OCI-LY7 (cell line): ENCODE measurements at regions not wholly inside any gene's neighbourhood (a gene's known extent, or its start where the extent isn't known, plus 50 kb on each side); places are given as distances from the start of the nearest gene placed in this dataset.

Experiments
- BruUV-seq: library from RNA; stranded (reverse); fragments of 400-500 nt; replicated peaks from 2 replicates; lab custom pipeline; 2021; lab: Mats Ljungman, UMichigan
- CTCF ChIA-PET: fragments of 300-600 bp; sonication (Branson Sonifier 250); formaldehyde crosslinking; loops from one replicate; lab custom pipeline; 2022; ENCODE audit warnings: antibody characterized with exemption; ENCODE audit not compliant: unreplicated experiment; lab: Charles Lee
- POLR2A ChIA-PET: fragments of 300-600 bp; sonication (Branson Sonifier 250); formaldehyde crosslinking; loops from one replicate; lab custom pipeline; 2022; ENCODE audit warnings: antibody characterized with exemption; lab: Charles Lee
- DNase-seq: peaks from one replicate; pipeline ENCODE4 v3.0.0-alpha.2; 2015; ENCODE audit warnings: low spot score
- H2AFZ ChIP-seq: fragments of 200-600 bp; sonication (generic), shearing (Covaris generic); 2 replicates; pipeline ENCODE4 v1.6.1; 2014; ENCODE audit warnings: mild to moderate bottlenecking, antibody characterized with exemption, low read length, moderate library complexity
- H3K27ac ChIP-seq: fragments of 200-600 bp; sonication (generic); 2 replicates; pipeline ENCODE4 v1.5.1; 2014; ENCODE audit warnings: mixed run types, low read depth, mild to moderate bottlenecking, moderate library complexity, low read length, inconsistent platforms; ENCODE audit not compliant: poor library complexity, severe bottlenecking
- H3K36me3 ChIP-seq: fragments of 200-600 bp; sonication (generic); 2 replicates; pipeline ENCODE4 v1.6.1; 2014; ENCODE audit warnings: mild to moderate bottlenecking, antibody characterized with exemption, low read length, moderate library complexity, mixed read lengths; ENCODE audit not compliant: insufficient read depth
- H3K4me1 ChIP-seq: fragments of 200-600 bp; sonication (generic); 2 replicates; pipeline ENCODE4 v1.5.1; 2014; ENCODE audit warnings: mild to moderate bottlenecking, low read length; ENCODE audit not compliant: insufficient read depth, poor library complexity, severe bottlenecking
- H3K4me2 ChIP-seq: fragments of 200-600 bp; sonication (generic); 2 replicates; pipeline ENCODE4 v1.6.1; 2014; ENCODE audit warnings: mild to moderate bottlenecking, low read length
- H3K4me3 ChIP-seq: fragments of 200-600 bp; sonication (generic); 2 replicates; pipeline ENCODE4 v1.5.1; 2014; ENCODE audit warnings: mild to moderate bottlenecking, low read depth, low read length; ENCODE audit not compliant: poor library complexity, severe bottlenecking
- H3K79me2 ChIP-seq: fragments of 200-600 bp; sonication (generic); 2 replicates; pipeline ENCODE4 v1.6.1; 2016; ENCODE audit warnings: low read depth, mild to moderate bottlenecking, low read length, moderate library complexity, mixed read lengths; ENCODE audit not compliant: insufficient read depth
- H3K9me2 ChIP-seq: fragments of 200-600 bp; sonication (generic); 2 replicates; pipeline ENCODE4 v1.6.1; 2016; ENCODE audit warnings: mild to moderate bottlenecking, low read length, mixed read lengths; ENCODE audit not compliant: insufficient read depth
- H3K9me3 ChIP-seq: fragments of 200-600 bp; sonication (generic); 2 replicates; pipeline ENCODE4 v1.6.1; 2014; ENCODE audit warnings: mild to moderate bottlenecking, mixed run types, low read length, mixed read lengths
- H4K20me1 ChIP-seq: fragments of 200-600 bp; sonication (generic); 2 replicates; pipeline ENCODE4 v1.6.1; 2014; ENCODE audit warnings: mild to moderate bottlenecking, antibody characterized with exemption, low read length, moderate library complexity, mixed read lengths; ENCODE audit not compliant: insufficient read depth
- CTCF ChIP-seq: fragments of 200-600 bp; sonication (generic); conservative IDR thresholded peaks from 2 replicates; pipeline ENCODE4 v1.5.1; 2014; ENCODE audit warnings: mild to moderate bottlenecking, antibody characterized with exemption, low read length, moderate library complexity, mixed read lengths
- EZH2phosphoT487 ChIP-seq: fragments of 200-600 bp; sonication (generic); IDR thresholded peaks from 2 replicates; pipeline ENCODE4 v1.6.1; 2018; ENCODE audit warnings: low read depth, borderline replicate concordance, mild to moderate bottlenecking, mixed run types, antibody characterized with exemption, low read length, moderate library complexity, mixed read lengths
- intact Hi-C: fragments of 100-400 bp; cut with micrococcal nuclease; formaldehyde crosslinking; loops from one replicate; pipeline ENCODE4 v1.10.0; 2022; ENCODE audit not compliant: unreplicated experiment

GRCh38 chr21:28725396-28725795 lies 267.3 kb downstream of the LTN1 start:
- Histone ChIP-seq H4K20me1 (no peaks in the 10 kb centered on the region), H3K4me2 (no peak overlapping the region), H3K4me3 (no peak overlapping the region), H3K4me1 (no peaks in the 10 kb centered on the region), H3K79me2 (no peaks in the 10 kb centered on the region), H3K9me3 (no peaks in the 10 kb centered on the region), H3K27ac (no peak overlapping the region), H2AFZ (no peak overlapping the region), H3K36me3 (no peaks in the 10 kb centered on the region), H3K9me2 (no peaks in the 10 kb centered on the region)
- CTCF ChIA-PET = no interaction called here
- intact Hi-C loops = no loop called here
- POLR2A ChIA-PET = interaction anchor here (0.8 kb wide), 1 partner anchor 1385 kb away, joined by 3 read pairs; no protein-coding TSS in a partner anchor
- no peak for DNase-seq
- no TSS peak for BruUV-seq
- TF ChIP-seq CTCF (no peak), EZH2phosphoT487 (no peak)

- Histone ChIP-seq H2AFZ (no peak overlapping the region), H3K9me3 (no peaks in the 10 kb centered on the region), H3K36me3 (no peaks in the 10 kb centered on the region), H3K4me3 (no peak overlapping the region), H3K79me2 (no peaks in the 10 kb centered on the region), H3K4me1 (no peaks in the 10 kb centered on the region), H3K27ac (no peak overlapping the region), H3K9me2 (no peaks in the 10 kb centered on the region), H3K4me2 (no peak overlapping the region), H4K20me1 (no peaks in the 10 kb centered on the region)
- intact Hi-C loops = no loop called here
- TF ChIP-seq EZH2phosphoT487 = no peak
- TF ChIP-seq CTCF = no peak
- CTCF ChIA-PET = no interaction called here
- POLR2A ChIA-PET = interaction anchor here (1.0 kb wide), 1 partner anchor 19 kb away, joined by 3 read pairs; no protein-coding TSS in a partner anchor
- DNase-seq = no peak
- no TSS peak for BruUV-seq
These were observed 269.0 kb downstream of the LTN1 start for GRCh38 chr21:28723646-28724045.

GRCh38 chr21:28719723-28720122 lies 273.0 kb downstream of the LTN1 start:
- DNase-seq = no peak
- intact Hi-C loops = no loop called here
- POLR2A ChIA-PET = interaction anchor here (0.7 kb wide), 1 partner anchor 139 kb away, joined by 3 read pairs; no protein-coding TSS in a partner anchor
- Histone ChIP-seq H3K4me3 (no peak overlapping the region), H3K4me1 (no peaks in the 10 kb centered on the region), H2AFZ (no peak overlapping the region), H3K9me2 (no peaks in the 10 kb centered on the region), H3K36me3 (no peaks in the 10 kb centered on the region), H3K79me2 (no peaks in the 10 kb centered on the region), H4K20me1 (no peaks in the 10 kb centered on the region), H3K27ac (no peak overlapping the region), H3K4me2 (no peak overlapping the region), H3K9me3 (no peaks in the 10 kb centered on the region)
- no TSS peak for BruUV-seq
- CTCF ChIA-PET = no interaction called here
- TF ChIP-seq EZH2phosphoT487 (no peak), CTCF (no peak)
